ENCODE measurements at regions not wholly inside any gene's neighbourhood (a gene's known extent, or its start where the extent isn't known, plus 50 kb on each side); places are given as distances from the start of the nearest gene placed in this dataset.
A peak's percentile ranks its signal among the peaks of the same experiment; 100 is the strongest.

GRCh38 chr20:50267041-50267865, 76.6 kb downstream of the CEBPB start (continued):
- TF ChIP-seq REST (IDR thresholded peaks at IDR 0.05; ENCODE audit: borderline replicate concordance) (0 out of 2 replicates have a peak, but pooled peaks have one; percentile 2), REST (CRISPR knock-in tag; IDR thresholded peaks at IDR 0.05; ENCODE audit: low read depth) (no peak), ZNF584 (CRISPR knock-in tag; IDR thresholded peaks at IDR 0.05; ENCODE audit: low read depth) (no peak), ZNF280B (CRISPR knock-in tag; IDR thresholded peaks at IDR 0.05) (no peak), COPS2 (conservative IDR thresholded peaks at IDR 0.05) (no peak), NFIC (IDR thresholded peaks at IDR 0.05) (0 out of 2 replicates have a peak, but pooled peaks have one; percentile 30), NR2C2 (CRISPR knock-in tag; IDR thresholded peaks at IDR 0.05) (no peak), NR2C2 (tag; IDR thresholded peaks at IDR 0.05) (no peak), ESRRA (IDR thresholded peaks at IDR 0.05; ENCODE audit: borderline replicate concordance, low read depth) (peak; percentile 60; the same call in 1 of the 2 replicates), POLR2A (conservative IDR thresholded peaks at IDR 0.05) (no peak), ARID4B (CRISPR knock-in tag; IDR thresholded peaks at IDR 0.05) (no peak), CC2D1A (IDR thresholded peaks at IDR 0.05) (no peak)

Data from K562 (cell line).